Retinal pigment epithelial cell (primary cell): ENCODE measurements at regions not wholly inside any gene's neighbourhood (a gene's known extent, or its start where the extent isn't known, plus 50 kb on each side); places are given as distances from the start of the nearest gene placed in this dataset.

Experiments
- DNase-seq: peaks from one replicate; pipeline ENCODE4 v3.0.0-alpha.2; 2010; ENCODE audit warnings: low read depth
- H3K4me3 ChIP-seq: 2 replicates; pipeline ENCODE4 v1.5.1; 2011; ENCODE audit warnings: mild to moderate bottlenecking, low read length, control low read depth, moderate library complexity
- TF ChIP-seq, protein P1 (sequence below): conservative IDR thresholded peaks from 2 replicates; pipeline ENCODE4 v1.5.1; 2011; ENCODE audit warnings: low read depth, low read length, control low read depth, inconsistent platforms

DNA sequence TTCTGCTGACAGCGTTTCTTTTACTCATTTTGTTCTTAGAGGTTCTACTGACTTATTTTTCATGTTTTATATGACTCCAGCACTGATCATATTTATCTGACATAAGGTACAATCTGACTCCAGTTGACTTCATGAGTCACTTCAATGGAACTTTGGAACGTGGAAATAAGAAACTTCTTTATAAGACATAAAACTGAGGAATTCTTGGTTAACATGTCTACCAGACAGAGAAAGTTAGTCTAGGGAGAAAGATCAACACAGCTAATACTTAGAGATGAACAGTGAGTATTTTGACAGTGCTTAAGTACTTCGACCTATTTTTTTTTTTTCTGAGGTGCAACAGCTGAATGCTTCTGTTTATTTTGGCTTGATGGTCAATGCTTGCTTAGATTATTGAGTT, 679.5 kb downstream of the KCNJ2 start:
- TF ChIP-seq, protein P1, sequence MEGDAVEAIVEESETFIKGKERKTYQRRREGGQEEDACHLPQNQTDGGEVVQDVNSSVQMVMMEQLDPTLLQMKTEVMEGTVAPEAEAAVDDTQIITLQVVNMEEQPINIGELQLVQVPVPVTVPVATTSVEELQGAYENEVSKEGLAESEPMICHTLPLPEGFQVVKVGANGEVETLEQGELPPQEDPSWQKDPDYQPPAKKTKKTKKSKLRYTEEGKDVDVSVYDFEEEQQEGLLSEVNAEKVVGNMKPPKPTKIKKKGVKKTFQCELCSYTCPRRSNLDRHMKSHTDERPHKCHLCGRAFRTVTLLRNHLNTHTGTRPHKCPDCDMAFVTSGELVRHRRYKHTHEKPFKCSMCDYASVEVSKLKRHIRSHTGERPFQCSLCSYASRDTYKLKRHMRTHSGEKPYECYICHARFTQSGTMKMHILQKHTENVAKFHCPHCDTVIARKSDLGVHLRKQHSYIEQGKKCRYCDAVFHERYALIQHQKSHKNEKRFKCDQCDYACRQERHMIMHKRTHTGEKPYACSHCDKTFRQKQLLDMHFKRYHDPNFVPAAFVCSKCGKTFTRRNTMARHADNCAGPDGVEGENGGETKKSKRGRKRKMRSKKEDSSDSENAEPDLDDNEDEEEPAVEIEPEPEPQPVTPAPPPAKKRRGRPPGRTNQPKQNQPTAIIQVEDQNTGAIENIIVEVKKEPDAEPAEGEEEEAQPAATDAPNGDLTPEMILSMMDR: no peak
- DNase-seq: peak; percentile 51
- no peak overlapping the region for H3K4me3 ChIP-seq

DNA sequence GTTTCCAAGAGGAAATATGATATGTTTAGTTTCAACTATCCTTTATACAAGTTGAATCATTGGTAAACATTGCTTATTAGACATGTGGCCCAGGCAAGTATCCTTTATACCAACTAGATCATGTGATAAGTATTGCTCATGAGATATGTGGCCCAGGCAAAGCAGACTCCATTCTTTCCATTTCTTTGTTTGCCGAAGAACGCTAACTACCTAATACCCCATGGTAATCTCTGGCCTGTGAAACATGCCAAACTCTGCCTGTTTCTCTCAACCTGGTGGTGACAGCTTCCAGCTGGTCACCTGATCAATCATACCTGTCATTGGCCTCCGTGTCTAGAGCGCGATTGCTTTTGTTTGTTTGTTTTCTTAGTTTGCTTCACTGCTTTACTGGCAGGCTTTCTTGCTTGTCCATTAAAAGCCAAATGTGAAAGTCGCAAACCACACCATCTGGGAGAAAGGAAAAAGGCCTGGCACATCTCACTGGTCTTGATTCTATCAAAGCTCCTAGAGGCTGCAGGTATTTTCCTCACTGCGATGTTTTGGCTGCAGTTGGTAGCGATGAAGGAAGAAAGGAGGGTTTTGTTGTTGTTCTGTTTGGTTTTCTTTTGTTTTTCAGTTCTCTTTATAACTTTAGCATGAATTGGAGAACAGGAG, 686.2 kb downstream of the KCNJ2 start:
- TF ChIP-seq, protein P1: no peak
- no peak for DNase-seq
- no peak overlapping the region for H3K4me3 ChIP-seq

DNA sequence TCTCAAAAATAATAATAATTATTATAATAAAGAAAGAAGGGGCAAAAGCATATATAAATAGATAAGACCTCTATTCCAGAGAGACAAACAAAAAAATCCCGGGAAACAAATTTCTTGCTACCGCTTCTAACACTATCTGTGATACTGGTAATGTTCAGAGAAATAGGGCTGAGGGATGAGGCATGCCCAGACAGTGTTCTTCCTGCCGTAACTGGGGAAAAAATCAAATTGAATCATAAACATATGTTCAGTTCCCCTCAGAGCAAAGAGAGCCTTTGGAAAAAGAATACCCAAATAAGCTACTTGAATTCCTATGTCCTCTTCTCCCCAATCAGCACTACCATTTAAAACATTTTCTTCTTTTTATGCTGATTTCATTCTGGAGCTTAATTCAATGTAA, 688.0 kb downstream of the KCNJ2 start:
- no peak for DNase-seq
- H3K4me3 ChIP-seq: no peak overlapping the region
- TF ChIP-seq, protein P1: no peak

DNA sequence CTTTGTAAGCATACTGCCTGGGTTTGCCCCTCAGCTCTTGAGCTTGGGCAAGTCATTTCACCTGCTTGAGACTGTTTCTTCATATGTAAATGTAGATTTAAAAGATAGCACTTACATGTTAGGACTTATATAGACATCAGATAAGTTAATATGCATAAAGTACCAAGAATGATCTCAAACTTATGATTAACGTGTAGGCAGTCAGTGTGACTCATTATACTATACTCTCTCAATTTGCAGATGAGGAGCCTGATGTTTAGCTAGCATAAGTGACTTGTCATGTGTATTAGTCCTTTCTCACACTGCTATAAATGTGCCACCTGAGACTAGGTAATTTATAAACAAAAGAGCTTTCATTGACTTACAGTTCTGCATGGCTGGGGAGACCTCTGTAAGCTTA, 690.5 kb downstream of the KCNJ2 start:
- DNase-seq: no peak
- H3K4me3 ChIP-seq: no peak overlapping the region
- TF ChIP-seq, protein P1: no peak

DNA sequence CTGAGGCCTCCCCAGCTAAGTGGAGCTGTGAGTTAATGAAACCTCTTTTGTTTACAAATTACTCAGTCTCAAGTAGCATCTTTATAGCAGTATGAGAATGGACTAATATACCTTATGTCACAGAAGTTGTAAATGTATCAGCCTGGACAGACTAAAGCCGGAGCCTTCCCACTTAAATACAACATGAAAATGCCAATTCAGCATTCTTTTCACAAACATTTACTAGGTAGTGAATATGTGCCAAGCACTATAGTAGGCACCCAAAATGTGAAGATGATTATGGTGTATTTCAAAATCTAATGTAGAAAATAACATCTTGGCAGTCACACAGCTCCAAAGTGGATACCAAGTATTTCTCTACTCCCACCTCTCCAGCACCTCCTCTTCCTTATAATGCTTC, 693.0 kb downstream of the KCNJ2 start:
- no peak for DNase-seq
- TF ChIP-seq, protein P1: no peak
- no peak overlapping the region for H3K4me3 ChIP-seq

DNA sequence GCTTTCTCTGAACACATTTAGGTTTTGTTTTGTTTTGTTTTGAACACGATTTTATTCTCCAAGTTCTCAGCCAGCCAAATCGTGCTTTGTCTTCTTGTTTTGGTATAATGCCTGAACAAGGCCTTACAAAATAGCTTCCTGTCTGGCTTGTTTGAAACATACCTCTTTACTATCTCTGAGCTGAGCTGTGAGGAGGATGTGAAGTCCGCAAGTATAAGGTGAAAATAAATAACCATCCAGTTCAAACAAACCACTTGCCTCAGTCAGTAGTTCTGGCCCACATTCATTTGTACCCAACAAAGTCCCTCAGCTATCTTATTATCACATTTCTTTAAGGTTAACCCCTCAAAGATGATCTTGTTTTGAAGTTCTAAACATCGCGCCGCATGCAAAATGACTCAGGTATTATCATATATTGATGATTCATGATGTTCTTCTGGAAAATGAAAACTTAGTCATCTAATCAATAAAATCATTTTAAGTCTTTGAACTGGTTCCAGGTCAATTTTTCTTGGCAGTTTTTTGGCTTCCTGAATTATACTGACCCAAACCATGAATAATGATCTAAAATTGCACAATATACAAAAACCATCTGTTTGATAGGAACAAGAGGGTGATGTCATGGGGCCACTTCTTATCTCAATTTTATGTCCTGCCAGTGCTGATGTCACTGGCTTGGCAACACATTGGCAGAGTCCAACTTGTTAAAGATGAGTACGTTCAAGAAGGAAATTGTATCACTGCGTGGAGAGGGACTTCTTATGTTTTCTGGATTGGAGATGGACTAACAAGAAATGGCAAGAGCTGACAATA, 694.3 kb downstream of the KCNJ2 start:
- TF ChIP-seq, protein P1: no peak

More for the DNA sequence above, 694.3 kb downstream of the KCNJ2 start:
- no peak for DNase-seq
- no peak overlapping the region for H3K4me3 ChIP-seq
